HG02610 (cell line): ENCODE measurements at regions not wholly inside any gene's neighbourhood (a gene's known extent, or its start where the extent isn't known, plus 50 kb on each side); places are given as distances from the start of the nearest gene placed in this dataset.

ENCODE experiments used
- ATAC-seq: cut with Tn5 transposase; IDR thresholded peaks from one replicate; pipeline ENCODE4 v1.9.1; 2021; ENCODE audit warnings: mild to moderate bottlenecking, moderate library complexity; ENCODE audit not compliant: unreplicated experiment

- ATAC-seq, result no peak
These were observed 127.8 kb downstream of the COPS8 start for GRCh38 chr2:237213315-237214022.

- no peak for ATAC-seq
These were observed 128.5 kb downstream of the COPS8 start for GRCh38 chr2:237214030-237214675.

DNA sequence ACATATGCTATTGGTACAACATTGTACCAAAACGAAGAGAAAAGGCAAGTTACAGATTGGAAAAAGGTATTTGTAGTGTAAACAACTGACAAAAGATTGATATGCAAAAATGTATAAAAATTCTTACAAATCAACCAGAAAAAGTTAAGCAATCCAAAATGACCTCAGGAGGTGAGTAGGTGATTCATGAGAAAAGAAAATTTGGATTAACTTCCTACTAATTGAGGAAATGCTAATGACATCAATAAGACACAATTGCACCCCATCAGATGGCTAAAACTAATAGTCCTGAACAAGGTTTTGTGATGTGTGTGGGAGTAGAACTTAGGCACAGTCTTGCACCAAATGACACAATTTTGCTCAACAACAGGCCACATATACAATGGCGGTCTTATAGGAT lies 129.3 kb downstream of the COPS8 start:
- ATAC-seq, result no peak

DNA sequence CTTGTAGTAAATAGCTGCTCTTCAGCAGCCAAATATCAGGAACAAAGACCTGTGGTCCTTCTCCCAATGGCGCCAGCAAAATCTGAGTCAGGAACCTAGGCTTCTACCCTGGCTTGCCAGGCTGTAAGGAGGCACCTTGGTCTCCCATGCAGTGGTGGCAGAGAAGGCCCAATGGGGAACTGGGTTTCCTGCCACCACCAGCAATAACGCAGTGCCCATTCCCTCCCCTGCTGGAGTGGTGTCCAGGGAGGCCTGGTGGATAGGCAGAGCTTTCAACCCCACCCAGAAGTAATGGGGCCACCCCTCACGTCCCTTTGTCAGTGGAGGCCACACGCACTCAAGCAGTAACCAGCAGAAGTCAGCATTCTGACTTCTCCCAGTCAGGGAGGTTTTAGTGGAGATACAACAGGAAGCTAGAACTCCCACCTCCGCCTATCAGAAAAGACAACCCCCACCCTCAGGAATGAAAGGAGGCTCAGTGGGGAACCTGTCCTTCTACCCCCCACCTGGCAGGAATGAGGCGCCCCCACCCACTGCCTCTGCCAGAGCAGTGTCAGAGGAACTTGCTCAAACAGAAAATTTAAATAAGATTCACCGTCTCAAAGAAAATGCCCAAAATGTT lies 132.4 kb downstream of the COPS8 start:
- ATAC-seq, result no peak

GRCh38 chr2:237218756-237219155 lies 133.1 kb downstream of the COPS8 start:
- ATAC-seq, result no peak

DNA sequence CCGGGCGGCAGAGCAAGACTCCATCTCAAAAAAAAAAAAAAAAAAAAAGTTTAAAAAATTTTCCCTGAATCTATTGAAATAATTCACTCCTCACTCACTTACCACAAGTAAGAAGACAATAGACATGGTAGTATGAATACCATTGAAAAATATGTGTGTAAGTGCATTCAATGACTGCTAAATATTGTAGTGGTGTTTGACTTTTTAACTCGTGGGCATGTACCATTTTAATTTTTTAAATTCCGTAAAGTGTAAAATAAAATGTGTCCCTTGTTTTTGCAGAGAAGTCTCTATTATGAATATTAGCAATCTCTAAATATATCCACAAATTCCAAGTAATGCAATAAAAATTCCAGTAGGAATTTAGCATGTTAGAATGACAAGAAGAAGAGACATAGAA lies 134.1 kb downstream of the COPS8 start:
- ATAC-seq, result no peak

GRCh38 chr2:237221443-237221842 lies 135.8 kb downstream of the COPS8 start:
- no peak for ATAC-seq

DNA sequence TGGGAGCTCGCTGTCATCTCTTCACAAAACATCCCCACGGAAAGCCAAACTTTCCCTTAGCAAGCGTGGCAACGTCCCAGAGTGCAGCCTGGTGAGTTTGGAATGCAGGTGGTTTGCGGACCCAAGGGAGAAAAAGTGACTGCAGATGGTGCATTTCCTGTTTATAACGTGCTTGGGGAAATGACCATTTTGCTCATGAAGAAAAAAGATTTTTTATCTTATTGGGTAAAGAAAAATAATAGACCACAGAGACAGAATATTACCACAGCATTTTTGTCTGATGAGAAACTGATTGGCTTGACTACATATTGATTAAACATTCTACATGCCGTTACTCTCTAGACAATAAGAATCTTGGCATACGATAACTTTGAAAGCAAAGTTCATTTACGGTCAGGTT lies 136.5 kb downstream of the COPS8 start:
- ATAC-seq, result no peak

- no peak for ATAC-seq
These were observed 136.9 kb downstream of the COPS8 start for GRCh38 chr2:237222601-237223041.

DNA sequence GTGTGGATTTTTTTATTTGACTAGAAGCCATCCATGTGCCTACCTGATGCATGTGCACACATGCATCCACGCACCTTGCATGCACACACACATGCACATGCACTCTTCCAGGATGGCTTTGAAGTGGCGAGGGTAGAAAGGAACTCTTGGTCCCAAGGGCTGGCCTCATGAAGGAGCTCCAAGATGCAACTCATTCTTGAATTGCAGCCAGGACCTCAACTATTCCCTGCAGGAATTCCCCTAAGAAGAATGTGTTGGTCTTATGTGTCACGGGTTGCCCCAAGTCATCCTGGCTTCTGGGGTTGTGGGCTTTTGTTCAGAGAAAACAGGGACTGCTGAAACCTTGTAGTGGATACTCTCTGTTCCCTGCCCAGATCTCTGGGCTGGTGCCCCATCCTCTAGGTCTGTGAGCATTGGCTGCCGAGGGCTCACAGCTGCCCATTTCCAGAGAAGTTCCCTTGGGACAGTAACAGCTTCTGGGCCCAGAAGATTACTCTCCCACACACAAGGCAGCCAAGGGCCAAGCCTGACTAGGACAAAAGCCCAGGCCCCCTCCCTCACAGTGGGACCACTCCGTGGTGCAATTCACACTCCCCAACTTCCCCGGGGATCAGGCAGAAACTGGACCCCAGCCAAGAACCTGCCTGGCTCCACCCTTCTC lies 137.6 kb downstream of the COPS8 start:
- ATAC-seq, result no peak

- no peak for ATAC-seq
These were observed 141.5 kb downstream of the COPS8 start for GRCh38 chr2:237227190-237227589.

DNA sequence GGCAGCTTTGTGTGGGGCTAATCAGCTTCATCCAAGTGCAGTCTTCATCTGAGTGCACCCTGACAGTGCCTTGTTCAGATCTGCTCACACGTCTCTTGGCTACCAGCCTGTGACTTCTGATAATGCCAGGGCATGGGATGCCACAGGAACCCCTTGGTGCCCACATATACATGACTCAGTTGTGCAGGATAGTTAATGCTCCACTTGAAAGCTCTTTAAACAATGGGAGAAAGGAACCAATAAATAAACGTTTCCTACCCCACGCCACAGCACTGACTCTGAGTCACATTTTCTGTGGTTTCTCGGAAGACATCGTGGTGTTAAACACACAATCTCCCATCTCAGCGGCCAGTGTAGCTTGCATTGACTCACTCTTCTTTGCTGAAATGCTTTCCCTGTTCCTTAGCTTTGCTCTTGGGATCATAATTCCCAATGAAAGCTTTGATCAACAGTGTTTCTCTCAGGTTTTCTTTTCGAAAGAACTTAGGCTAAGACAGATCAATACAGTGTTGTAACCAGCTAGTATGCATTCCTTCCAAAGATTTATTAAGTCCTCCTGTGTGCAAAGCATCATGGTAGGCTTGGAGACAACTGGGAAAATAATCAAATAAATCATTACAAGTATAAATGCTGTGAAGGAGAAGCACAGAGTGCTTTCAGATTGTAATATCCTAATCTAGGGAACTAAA lies 142.0 kb downstream of the COPS8 start:
- no peak for ATAC-seq

DNA sequence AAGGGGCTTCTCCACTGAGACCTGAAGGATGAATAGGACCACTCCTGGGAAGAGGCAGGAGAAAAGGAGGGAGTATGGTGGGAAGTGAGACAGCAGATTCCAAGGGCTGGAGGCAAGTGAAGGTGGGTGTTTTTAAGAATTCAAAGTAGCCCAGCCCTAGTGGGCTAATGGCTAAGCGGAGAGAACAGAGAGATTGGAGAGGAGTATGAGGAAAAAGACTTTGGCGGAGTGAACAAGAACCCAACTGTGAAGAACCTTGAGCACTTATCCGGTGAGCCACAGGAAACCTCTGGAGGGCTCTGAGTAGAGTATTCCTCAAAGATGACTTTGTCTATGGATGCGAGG lies 142.6 kb downstream of the COPS8 start:
- no peak for ATAC-seq

DNA sequence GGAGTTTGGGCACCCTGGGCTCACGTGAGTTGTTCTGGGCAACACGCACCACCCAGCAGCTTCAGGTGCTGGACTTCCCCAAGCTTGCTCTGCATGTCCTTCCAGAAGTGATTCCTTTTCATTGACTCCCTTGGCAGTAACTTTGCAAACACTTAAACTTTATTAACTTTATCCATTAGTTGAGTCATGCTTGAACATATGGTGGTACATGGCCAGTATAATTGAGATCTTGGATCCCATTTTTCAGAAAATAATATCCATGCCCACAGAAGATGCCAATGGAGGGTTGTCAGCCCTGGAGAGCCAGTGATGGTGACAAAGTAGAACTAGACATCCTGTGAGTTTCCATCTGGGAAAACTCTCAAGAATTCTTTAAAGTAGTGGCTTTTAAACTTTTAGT lies 144.2 kb downstream of the COPS8 start:
- ATAC-seq, result no peak

DNA sequence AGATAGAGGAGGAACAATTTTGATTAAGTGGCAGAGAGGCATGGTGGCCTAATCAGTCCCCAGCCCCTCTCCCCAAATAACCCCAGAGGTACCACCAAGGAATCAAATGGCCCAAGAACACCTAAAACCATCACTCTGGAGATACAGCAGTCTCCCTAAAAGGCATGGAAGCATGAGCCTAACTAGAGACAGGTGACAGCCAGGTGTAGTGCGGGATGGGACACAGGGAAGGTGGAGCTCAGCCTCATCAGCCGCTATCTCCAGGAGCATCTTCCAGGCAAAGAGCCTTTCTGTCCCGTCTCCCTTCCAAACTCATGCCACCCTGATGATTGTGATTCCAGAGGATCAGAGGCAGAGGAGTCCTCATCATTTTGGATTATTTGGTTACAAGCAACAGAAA lies 144.7 kb downstream of the COPS8 start:
- no peak for ATAC-seq

DNA sequence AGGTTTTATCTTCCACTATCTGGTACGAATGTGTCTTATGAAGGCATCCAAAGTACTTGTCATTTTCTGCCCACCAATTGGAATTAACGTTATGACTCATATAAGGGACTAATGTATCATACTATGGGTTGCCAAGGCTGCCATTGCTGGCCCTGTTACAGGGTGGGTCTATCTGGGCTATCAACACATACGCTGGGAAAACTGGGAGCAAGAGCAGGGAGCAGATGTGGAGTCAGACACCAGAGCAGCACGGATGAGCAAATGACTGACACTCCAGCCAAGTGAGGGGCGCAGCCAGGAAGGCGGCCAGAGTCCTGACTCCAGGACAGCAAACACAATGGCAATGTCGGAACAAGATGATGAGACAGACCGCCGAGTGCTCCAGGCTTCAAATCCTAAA lies 145.9 kb downstream of the COPS8 start:
- no peak for ATAC-seq

DNA sequence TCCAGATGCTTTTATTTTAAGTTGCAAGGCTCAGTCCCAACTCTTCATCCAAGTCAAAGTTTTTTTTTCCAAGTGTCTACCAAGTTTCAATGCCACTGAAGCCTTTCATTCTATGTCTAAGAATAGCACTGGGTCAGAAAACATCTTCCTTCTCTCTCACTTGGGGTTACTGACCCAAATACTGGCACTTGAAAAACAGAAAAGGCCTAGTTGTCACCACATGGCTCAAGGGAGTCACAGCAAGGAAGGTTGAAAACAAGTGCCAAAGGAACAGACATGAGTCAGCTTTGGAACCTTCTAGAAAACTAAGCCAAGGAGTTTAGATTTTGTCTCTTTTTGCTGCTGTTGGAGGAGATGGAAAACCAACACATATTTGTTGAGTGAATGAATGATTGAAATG lies 146.5 kb downstream of the COPS8 start:
- no peak for ATAC-seq

DNA sequence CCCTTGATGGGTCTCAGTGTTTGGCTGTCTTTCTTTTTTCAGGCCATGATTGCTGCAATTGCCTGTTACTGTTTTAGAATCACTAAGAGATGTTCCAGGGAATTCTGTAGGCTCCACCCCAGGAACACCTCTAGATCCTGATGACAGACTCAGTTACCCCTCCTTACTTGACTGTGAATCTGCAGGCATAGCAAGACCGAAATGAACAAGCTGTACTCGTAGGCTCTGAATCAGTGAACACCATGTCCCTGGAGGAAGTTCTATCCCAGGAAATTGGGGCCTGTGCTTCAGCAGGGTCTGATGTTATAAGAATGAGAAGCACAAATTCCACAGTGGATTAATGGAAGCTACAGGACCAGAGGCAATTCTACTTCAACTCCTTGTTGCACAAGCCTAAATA lies 148.6 kb downstream of the COPS8 start:
- ATAC-seq, result no peak

DNA sequence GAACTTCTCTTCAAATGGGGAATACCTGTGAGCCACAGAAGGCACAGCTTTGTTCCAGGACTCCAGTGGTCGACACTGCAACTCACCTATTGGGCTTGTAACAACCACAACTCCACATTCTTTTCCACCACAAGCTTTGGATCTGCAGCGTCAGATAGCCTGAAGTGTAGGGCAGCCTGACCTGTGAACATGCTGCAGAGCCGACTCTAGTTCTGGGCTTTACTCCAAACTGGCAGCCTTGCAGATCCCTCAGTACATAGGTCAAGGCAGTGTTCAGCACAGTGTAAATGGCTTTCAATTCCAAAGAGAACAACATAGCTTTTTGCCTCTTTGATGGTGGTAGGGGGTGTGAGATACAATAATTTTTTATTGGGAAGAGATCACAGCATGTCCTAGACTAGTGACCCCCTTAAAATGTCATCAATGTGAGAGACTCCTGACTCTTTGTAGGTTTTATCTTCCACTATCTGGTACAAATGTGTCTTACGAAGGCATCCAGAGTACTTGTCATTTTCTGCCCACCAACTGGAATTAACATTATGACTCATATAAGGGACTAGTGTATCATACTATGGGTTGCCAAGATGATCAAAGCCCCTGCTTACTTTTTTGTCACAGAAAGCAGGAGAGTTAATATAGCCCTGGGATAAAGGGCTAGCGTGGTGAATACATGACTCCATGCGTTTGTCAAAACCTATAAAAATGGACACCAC lies 149.8 kb downstream of the COPS8 start:
- no peak for ATAC-seq

GRCh38 chr2:237236188-237236587 lies 150.5 kb downstream of the COPS8 start:
- ATAC-seq, result no peak

GRCh38 chr2:237238249-237238648 lies 152.6 kb downstream of the COPS8 start:
- ATAC-seq, result no peak
